ENCODE measurements at regions not wholly inside any gene's neighbourhood (a gene's known extent, or its start where the extent isn't known, plus 50 kb on each side); places are given as distances from the start of the nearest gene placed in this dataset.
"Not testable (repeated sequence)": the region's sequence is repeated elsewhere in the genome, so short reads cannot be mapped to it uniquely, and the experiment has no call there.

- not testable (repeated sequence) for TF ChIP-seq POLR2A (IDR thresholded peaks at IDR 0.05; ENCODE audit: low read length); GATA1 (IDR thresholded peaks at IDR 0.05; ENCODE audit: low read depth, low read length)
These were observed 306.9 kb downstream of the TBC1D4 start for GRCh38 chr13:75175097-75175496.

All from erythroblast (primary cell).